ENCODE measurements at regions not wholly inside any gene's neighbourhood (a gene's known extent, or its start where the extent isn't known, plus 50 kb on each side); places are given as distances from the start of the nearest gene placed in this dataset.

GRCh38 chr7:69414555-69414954 lies 183.7 kb upstream of the AUTS2 start:
- TF ChIP-seq POLR2AphosphoS5 (IDR thresholded peaks at IDR 0.05; ENCODE audit: borderline replicate concordance, low read depth, low read length) (no peak), EZH2 (IDR thresholded peaks at IDR 0.05) (no peak), FOXP2 (optimal IDR thresholded peaks at IDR 0.05; ENCODE audit: control extremely low read depth, extremely low read length, insufficient read depth) (no peak)
